ENCODE measurements at regions not wholly inside any gene's neighbourhood (a gene's known extent, or its start where the extent isn't known, plus 50 kb on each side); places are given as distances from the start of the nearest gene placed in this dataset.

GRCh38 chr19:31840371-31840770, 491.1 kb upstream of the TSHZ3 start:
- WGBS, result 99% methylated on average over 2 of the region's 2 CpGs
- peaks cover 4% of the 10 kb centered on the region; the same call in 1 of the 2 replicates for H3K4me1 ChIP-seq (ENCODE audit: insufficient read depth, low read length)
- no peak overlapping the region for H3K27ac ChIP-seq (ENCODE audit: low read depth, low read length)

DNA sequence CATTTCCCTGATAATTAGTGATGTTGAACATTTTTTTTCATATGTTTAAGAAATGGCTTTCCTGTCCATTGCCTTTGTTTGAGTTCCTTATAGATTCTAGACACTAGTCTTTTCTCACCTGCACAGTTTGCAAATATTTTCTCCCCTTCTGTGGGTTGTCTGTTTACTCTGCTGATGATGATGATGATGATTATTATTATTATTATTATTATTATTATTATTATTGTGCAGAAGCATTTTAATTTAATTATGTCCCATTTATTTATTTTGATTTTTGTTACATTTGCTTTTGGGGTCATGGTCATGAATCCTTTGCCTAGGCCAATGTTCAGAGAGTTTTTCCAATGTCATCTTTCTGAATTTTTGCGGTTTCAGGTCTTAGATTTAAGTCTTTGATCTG, 492.5 kb upstream of the TSHZ3 start:
- H3K9ac ChIP-seq (ENCODE audit: low read depth, low read length), result no peak overlapping the region
- no peaks in the 10 kb centered on the region for H3K36me3 ChIP-seq (ENCODE audit: insufficient read depth, low read length)
- H3K27ac ChIP-seq (ENCODE audit: low read depth, low read length), result no peak overlapping the region
- H3K9me3 ChIP-seq (ENCODE audit: insufficient read depth, low read depth, low read length), result peaks cover 12% of the 10 kb centered on the region; the same call in 1 of the 2 replicates
- H3K27me3 ChIP-seq (ENCODE audit: insufficient read depth, low read length), result no peaks in the 10 kb centered on the region
- H3K4me1 ChIP-seq (ENCODE audit: insufficient read depth, low read length), result peaks cover 4% of the 10 kb centered on the region; the same call in 1 of the 2 replicates
- 95% methylated on average over 1 of the region's 1 CpG for WGBS
- H3K4me3 ChIP-seq (ENCODE audit: low read length), result no peak overlapping the region

More at GRCh38 chr19:31840371-31840770, 491.1 kb upstream of the TSHZ3 start:
- no peak overlapping the region for H3K9ac ChIP-seq (ENCODE audit: low read depth, low read length)
- no peak overlapping the region for H3K4me3 ChIP-seq (ENCODE audit: low read length)
- no peaks in the 10 kb centered on the region for H3K36me3 ChIP-seq (ENCODE audit: insufficient read depth, low read length)
- peaks cover 12% of the 10 kb centered on the region; the same call in 1 of the 2 replicates for H3K9me3 ChIP-seq (ENCODE audit: insufficient read depth, low read depth, low read length)
- no peaks in the 10 kb centered on the region for H3K27me3 ChIP-seq (ENCODE audit: insufficient read depth, low read length)

GRCh38 chr19:31863122-31863521, 482.3 kb upstream of the ZNF507 start:
- Histone ChIP-seq H3K4me1 (ENCODE audit: insufficient read depth, low read length) (no peaks in the 10 kb centered on the region), H3K27me3 (ENCODE audit: insufficient read depth, low read length) (no peaks in the 10 kb centered on the region), H3K9me3 (ENCODE audit: insufficient read depth, low read depth, low read length) (peaks cover 33% of the 10 kb centered on the region), H3K9ac (ENCODE audit: low read depth, low read length) (no peak overlapping the region), H3K4me3 (ENCODE audit: low read length) (no peak overlapping the region), H3K36me3 (ENCODE audit: insufficient read depth, low read length) (no peaks in the 10 kb centered on the region), H3K27ac (ENCODE audit: low read depth, low read length) (no peak overlapping the region)
- no CpG with 5 or more reads among the region's 3 CpGs for WGBS

DNA sequence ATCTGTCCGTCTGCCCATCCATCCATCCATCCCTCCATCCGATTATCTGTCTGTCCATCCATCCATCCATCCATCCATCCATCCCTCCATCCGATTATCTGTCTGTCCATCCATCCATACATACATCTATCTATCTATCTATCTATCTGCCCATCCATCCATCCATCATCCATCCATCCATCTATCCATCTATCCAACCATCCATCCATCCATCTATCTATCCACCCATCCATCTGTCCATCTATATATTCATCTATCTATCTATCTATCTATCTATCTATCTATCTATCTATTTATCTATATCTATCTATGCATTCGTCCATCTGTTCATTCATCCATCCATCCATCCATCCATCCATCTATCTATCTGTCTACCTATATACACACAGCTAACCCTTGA, 471.1 kb upstream of the ZNF507 start:
- WGBS, result 93% methylated on average over 4 of the region's 4 CpGs
- Histone ChIP-seq H3K4me1 (ENCODE audit: insufficient read depth, low read length) (no peaks in the 10 kb centered on the region), H3K27ac (ENCODE audit: low read depth, low read length) (no peak overlapping the region), H3K27me3 (ENCODE audit: insufficient read depth, low read length) (no peaks in the 10 kb centered on the region), H3K36me3 (ENCODE audit: insufficient read depth, low read length) (no peaks in the 10 kb centered on the region), H3K4me3 (ENCODE audit: low read length) (no peak overlapping the region), H3K9ac (ENCODE audit: low read depth, low read length) (no peak overlapping the region), H3K9me3 (ENCODE audit: insufficient read depth, low read depth, low read length) (no peaks in the 10 kb centered on the region)

GRCh38 chr19:31875591-31875990, 469.8 kb upstream of the ZNF507 start:
- H3K4me3 ChIP-seq (ENCODE audit: low read length), result no peak overlapping the region
- H3K27me3 ChIP-seq (ENCODE audit: insufficient read depth, low read length), result no peaks in the 10 kb centered on the region
- no peak overlapping the region for H3K9ac ChIP-seq (ENCODE audit: low read depth, low read length)
- 95% methylated on average over 16 of the region's 16 CpGs for WGBS
- H3K36me3 ChIP-seq (ENCODE audit: insufficient read depth, low read length), result no peaks in the 10 kb centered on the region
- H3K9me3 ChIP-seq (ENCODE audit: insufficient read depth, low read depth, low read length), result no peaks in the 10 kb centered on the region
- 0 out of 2 replicates have a peak, but pooled peaks cover 6% of the 10 kb centered on the region for H3K4me1 ChIP-seq (ENCODE audit: insufficient read depth, low read length)
- H3K27ac ChIP-seq (ENCODE audit: low read depth, low read length), result no peak overlapping the region

GRCh38 chr19:31880283-31880682, 465.1 kb upstream of the ZNF507 start:
- Histone ChIP-seq H3K4me1 (ENCODE audit: insufficient read depth, low read length) (0 out of 2 replicates have a peak, but pooled peaks cover 6% of the 10 kb centered on the region), H3K27ac (ENCODE audit: low read depth, low read length) (no peak overlapping the region), H3K4me3 (ENCODE audit: low read length) (no peak overlapping the region), H3K9me3 (ENCODE audit: insufficient read depth, low read depth, low read length) (no peaks in the 10 kb centered on the region), H3K36me3 (ENCODE audit: insufficient read depth, low read length) (no peaks in the 10 kb centered on the region), H3K9ac (ENCODE audit: low read depth, low read length) (no peak overlapping the region), H3K27me3 (ENCODE audit: insufficient read depth, low read length) (no peaks in the 10 kb centered on the region)
- WGBS, result 83% methylated on average over 2 of the region's 2 CpGs

GRCh38 chr19:31881988-31882387, 463.4 kb upstream of the ZNF507 start:
- 0 out of 2 replicates have a peak, but pooled peaks cover 6% of the 10 kb centered on the region for H3K4me1 ChIP-seq (ENCODE audit: insufficient read depth, low read length)
- H3K9me3 ChIP-seq (ENCODE audit: insufficient read depth, low read depth, low read length), result no peaks in the 10 kb centered on the region
- no peak overlapping the region for H3K27ac ChIP-seq (ENCODE audit: low read depth, low read length)

GRCh38 chr19:31882709-31883108, 462.7 kb upstream of the ZNF507 start:
- 100% methylated on average over 2 of the region's 2 CpGs for WGBS
- Histone ChIP-seq H3K9ac (ENCODE audit: low read depth, low read length) (no peak overlapping the region), H3K27ac (ENCODE audit: low read depth, low read length) (no peak overlapping the region), H3K9me3 (ENCODE audit: insufficient read depth, low read depth, low read length) (no peaks in the 10 kb centered on the region), H3K27me3 (ENCODE audit: insufficient read depth, low read length) (no peaks in the 10 kb centered on the region), H3K4me1 (ENCODE audit: insufficient read depth, low read length) (0 out of 2 replicates have a peak, but pooled peaks cover 6% of the 10 kb centered on the region), H3K36me3 (ENCODE audit: insufficient read depth, low read length) (no peaks in the 10 kb centered on the region), H3K4me3 (ENCODE audit: low read length) (no peak overlapping the region)

More at GRCh38 chr19:31881988-31882387, 463.4 kb upstream of the ZNF507 start:
- no peaks in the 10 kb centered on the region for H3K36me3 ChIP-seq (ENCODE audit: insufficient read depth, low read length)
- H3K27me3 ChIP-seq (ENCODE audit: insufficient read depth, low read length), result no peaks in the 10 kb centered on the region
- 92% methylated on average over 7 of the region's 7 CpGs for WGBS
- no peak overlapping the region for H3K4me3 ChIP-seq (ENCODE audit: low read length)
- no peak overlapping the region for H3K9ac ChIP-seq (ENCODE audit: low read depth, low read length)

- no peak overlapping the region for H3K4me3 ChIP-seq (ENCODE audit: low read length)
- 0 out of 2 replicates have a peak, but pooled peaks cover 6% of the 10 kb centered on the region for H3K4me1 ChIP-seq (ENCODE audit: insufficient read depth, low read length)
- H3K9ac ChIP-seq (ENCODE audit: low read depth, low read length), result no peak overlapping the region
- no peaks in the 10 kb centered on the region for H3K27me3 ChIP-seq (ENCODE audit: insufficient read depth, low read length)
- WGBS, result 95% methylated on average over 17 of the region's 17 CpGs
- no peaks in the 10 kb centered on the region for H3K9me3 ChIP-seq (ENCODE audit: insufficient read depth, low read depth, low read length)
- no peaks in the 10 kb centered on the region for H3K36me3 ChIP-seq (ENCODE audit: insufficient read depth, low read length)
- no peak overlapping the region for H3K27ac ChIP-seq (ENCODE audit: low read depth, low read length)
Measured at GRCh38 chr19:31883296-31883990, 462.0 kb upstream of the ZNF507 start.

DNA sequence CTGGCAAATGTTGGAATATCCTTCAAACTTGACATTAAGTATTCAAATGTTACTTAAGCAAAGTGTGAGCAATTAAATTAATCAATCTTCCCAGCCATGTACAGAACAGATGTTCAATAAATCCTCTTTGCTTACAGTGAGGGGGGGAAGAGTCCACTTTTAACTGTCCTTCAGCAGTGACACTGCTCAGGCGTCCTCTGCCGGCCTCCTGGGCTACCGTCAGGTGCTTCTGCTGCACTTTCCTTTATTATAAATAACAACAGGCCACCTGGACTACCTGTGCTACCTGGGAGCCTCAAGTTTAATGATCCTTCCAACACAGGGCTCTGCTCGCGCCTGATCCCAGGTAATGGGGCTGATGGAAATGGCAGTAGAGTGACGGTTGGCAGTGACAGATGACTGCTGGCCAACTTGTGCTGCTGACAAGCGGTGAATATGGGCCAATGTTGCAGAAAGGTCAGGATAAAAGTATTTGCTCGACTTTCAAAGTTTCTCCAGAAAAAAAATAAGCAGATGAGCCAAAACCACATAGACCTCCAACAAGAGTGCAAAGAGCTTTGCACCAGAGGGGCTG, 460.0 kb upstream of the ZNF507 start:
- Histone ChIP-seq H3K27me3 (ENCODE audit: insufficient read depth, low read length) (no peaks in the 10 kb centered on the region), H3K27ac (ENCODE audit: low read depth, low read length) (no peak overlapping the region), H3K9ac (ENCODE audit: low read depth, low read length) (no peak overlapping the region), H3K4me1 (ENCODE audit: insufficient read depth, low read length) (0 out of 2 replicates have a peak, but pooled peaks cover under 1% of the 10 kb centered on the region), H3K4me3 (ENCODE audit: low read length) (no peak overlapping the region), H3K36me3 (ENCODE audit: insufficient read depth, low read length) (no peaks in the 10 kb centered on the region), H3K9me3 (ENCODE audit: insufficient read depth, low read depth, low read length) (no peaks in the 10 kb centered on the region)
- WGBS, result 91% methylated on average over 8 of the region's 8 CpGs

DNA sequence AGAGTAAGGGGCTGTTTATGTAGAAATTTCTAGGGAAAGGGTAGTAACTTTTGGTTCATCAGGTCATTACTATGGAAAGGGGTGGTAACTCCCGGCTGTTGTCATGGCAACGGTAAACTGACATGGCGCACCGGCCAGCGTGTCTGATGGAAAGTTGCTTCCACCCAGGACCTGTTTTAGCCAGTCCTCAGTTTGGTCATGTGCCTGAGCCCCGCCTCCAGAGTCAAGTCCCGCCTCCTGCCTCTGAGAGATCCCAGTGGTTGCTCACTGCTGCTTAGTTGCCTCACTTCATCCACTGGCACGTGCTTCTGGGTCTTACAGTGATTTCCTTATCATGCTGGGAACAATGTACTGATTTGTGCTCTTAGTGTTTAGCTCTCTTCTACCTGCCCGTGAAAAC, 455.2 kb upstream of the ZNF507 start:
- Histone ChIP-seq H3K4me1 (ENCODE audit: insufficient read depth, low read length) (peaks cover 11% of the 10 kb centered on the region), H3K9me3 (ENCODE audit: insufficient read depth, low read depth, low read length) (no peaks in the 10 kb centered on the region), H3K27me3 (ENCODE audit: insufficient read depth, low read length) (no peaks in the 10 kb centered on the region), H3K4me3 (ENCODE audit: low read length) (no peak overlapping the region), H3K36me3 (ENCODE audit: insufficient read depth, low read length) (no peaks in the 10 kb centered on the region), H3K27ac (ENCODE audit: low read depth, low read length) (no peak overlapping the region), H3K9ac (ENCODE audit: low read depth, low read length) (no peak overlapping the region)
- 95% methylated on average over 9 of the region's 9 CpGs for WGBS
